Uterus (tissue), 2 donors: ENCODE measurements at regions not wholly inside any gene's neighbourhood (a gene's known extent, or its start where the extent isn't known, plus 50 kb on each side); places are given as distances from the start of the nearest gene placed in this dataset.

Source experiments
- POLR2A ChIP-seq, 2 donors: fragments of 450-650 bp; IDR thresholded peaks; one replicate each; pipeline ENCODE4 v1.6.1; 2016; ENCODE audit warnings: antibody characterized with exemption in 2 of 2, mild to moderate bottlenecking in 1 of 2, moderate library complexity in 1 of 2
- TF ChIP-seq, protein P1 (sequence below), 4 experiments: fragments of 200-600 bp in 2 of 4; fragments of 450-650 bp in 2 of 4; sonication (generic) in 2 of 4; IDR thresholded peaks; one replicate each; pipeline ENCODE4 v1.5.1; 2016 to 2019; ENCODE audit warnings: antibody characterized with exemption in 4 of 4, mild to moderate bottlenecking in 2 of 4, moderate library complexity in 1 of 4

DNA sequence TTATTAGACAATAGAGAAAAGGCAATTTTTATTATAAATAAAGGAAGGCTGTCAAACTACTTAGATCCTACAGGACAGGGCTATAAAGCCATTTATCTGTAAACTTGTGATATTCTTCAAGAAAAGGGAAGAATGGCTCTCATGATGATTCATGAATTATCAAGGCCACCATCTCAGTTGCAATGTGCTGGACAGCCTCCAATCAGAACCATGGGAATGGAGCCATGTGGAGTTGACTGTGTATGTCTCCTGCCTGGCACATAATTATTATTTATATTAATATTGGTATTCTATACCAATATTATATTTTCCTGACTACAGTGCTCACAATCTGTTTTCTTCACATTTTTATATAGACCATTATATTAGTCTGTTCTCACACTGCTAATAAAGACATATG is 560.5 kb upstream of the MIR17HG start:
- TF ChIP-seq, protein P1, sequence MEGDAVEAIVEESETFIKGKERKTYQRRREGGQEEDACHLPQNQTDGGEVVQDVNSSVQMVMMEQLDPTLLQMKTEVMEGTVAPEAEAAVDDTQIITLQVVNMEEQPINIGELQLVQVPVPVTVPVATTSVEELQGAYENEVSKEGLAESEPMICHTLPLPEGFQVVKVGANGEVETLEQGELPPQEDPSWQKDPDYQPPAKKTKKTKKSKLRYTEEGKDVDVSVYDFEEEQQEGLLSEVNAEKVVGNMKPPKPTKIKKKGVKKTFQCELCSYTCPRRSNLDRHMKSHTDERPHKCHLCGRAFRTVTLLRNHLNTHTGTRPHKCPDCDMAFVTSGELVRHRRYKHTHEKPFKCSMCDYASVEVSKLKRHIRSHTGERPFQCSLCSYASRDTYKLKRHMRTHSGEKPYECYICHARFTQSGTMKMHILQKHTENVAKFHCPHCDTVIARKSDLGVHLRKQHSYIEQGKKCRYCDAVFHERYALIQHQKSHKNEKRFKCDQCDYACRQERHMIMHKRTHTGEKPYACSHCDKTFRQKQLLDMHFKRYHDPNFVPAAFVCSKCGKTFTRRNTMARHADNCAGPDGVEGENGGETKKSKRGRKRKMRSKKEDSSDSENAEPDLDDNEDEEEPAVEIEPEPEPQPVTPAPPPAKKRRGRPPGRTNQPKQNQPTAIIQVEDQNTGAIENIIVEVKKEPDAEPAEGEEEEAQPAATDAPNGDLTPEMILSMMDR (IDR thresholded peaks at IDR 0.05), result no peak
- TF ChIP-seq POLR2A (IDR thresholded peaks at IDR 0.05), result no peak
